HG02763 (cell line): ENCODE measurements at regions not wholly inside any gene's neighbourhood (a gene's known extent, or its start where the extent isn't known, plus 50 kb on each side); places are given as distances from the start of the nearest gene placed in this dataset.
"Not testable (repeated sequence)": the region's sequence is repeated elsewhere in the genome, so short reads cannot be mapped to it uniquely, and the experiment has no call there.

Experiments
- ATAC-seq: cut with Tn5 transposase; IDR thresholded peaks from one replicate; pipeline ENCODE4 v1.9.1; 2021; ENCODE audit warnings: mild to moderate bottlenecking, moderate library complexity; ENCODE audit not compliant: unreplicated experiment

DNA sequence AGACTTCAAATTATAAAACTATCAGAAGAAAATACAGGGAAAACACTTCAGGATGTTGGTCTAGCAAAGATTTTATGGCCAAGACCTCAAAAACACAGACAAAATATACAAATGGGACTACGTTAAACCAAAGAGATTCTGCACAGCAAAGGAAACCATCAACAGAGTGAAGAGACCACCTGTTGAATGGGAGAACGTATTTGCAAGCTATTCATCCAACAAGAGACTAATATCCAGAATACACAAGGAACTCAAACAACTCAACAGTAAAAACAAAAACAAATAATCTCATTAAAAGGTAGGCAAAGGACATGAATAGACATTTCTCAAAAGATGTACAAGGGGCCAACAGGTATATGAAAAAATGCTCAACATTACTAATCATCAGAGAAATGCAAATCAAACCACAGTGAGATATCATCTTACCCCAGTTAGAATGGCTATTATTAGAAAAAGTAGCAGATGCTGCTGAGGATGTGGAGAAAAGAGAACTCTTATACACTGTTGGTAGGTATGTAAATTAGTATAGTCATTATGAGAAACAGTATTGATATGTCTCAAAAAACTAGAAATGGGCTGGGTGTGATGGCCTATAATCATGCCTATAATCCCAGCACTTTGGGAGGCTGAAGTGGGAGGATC lies 112.6 kb downstream of the LRIG2 start:
- ATAC-seq, result peak; percentile 96

DNA sequence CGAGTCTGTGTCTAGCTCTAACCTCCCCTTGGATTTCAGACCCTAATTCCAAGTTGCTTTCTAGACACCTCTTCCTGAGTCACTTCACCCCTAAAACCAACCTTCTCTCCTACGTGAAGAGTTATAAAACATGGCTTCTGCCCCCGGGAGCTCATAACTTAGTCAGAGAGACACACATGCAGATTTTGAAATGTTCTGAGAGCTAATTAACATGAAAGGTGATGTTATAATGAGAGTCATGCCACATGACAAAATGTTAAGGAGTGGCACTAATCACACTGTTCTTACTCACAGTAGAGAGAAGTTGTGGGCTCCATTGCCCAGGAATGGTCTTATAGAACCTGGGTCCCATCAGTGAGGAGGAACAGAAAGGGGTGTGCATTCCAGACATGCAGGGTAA lies 117.1 kb downstream of the LRIG2 start:
- ATAC-seq, result no peak

DNA sequence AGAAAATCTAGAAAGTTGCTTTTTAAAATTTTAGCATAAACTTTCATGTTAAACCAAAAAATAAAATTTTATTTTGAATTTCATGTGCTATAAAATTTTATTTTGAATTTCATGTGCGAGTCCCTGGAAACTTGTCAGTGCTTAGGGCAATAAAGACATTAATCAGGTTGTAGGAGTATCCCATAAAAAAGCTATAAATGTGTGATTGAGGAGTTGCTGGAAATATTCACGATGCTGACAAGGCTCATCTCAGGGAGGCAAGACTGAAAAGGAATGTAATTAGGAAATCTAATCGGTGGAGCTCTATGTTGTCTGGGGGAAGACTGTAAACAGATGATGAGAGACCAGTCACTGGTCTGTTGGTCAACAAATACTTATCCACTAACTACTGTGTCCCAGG lies 117.9 kb downstream of the LRIG2 start:
- no peak for ATAC-seq

DNA sequence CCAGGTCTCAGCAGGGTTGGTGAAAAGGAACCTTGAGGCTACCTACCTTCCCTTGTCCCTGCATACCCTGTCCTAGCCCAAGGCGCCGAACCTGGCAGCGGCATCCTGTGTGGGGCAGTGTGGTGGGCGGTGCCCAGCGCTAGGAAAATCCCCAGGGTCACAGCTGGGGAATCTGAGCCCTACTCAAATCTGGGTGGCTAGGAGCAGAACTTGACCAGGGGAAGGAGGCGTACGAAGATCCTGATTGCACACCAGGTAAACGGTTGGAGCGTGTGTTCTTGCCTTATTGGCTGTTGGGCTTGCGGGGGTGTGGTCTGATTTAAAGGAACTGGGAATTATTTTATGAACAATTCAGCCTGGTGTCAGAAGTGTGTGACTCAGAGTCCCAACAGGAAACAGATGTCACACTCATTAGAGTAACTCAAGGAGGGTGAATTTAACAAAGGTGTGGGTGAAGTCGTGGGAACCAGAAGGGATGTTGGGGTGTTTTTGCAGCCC lies 118.6 kb downstream of the LRIG2 start:
- ATAC-seq, result no peak

DNA sequence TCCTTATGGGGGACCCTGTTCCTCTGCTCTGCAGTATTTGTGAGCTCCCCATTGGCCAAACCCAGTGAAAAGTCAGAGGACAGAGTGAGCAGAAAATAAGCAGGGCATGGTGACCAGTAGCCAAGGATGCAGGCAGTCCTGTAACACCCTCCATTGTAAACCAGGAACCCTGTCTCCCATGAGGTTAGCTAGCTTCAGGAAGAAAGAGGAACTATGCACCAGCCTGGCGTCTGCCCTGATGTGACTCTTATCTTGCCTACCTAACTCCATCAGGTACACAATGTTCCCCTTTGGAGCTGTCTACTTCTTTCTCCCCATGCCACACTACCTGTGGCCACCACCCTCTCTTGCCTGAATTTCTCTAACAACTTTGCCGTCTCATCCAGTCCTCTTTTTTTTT lies 119.2 kb downstream of the LRIG2 start:
- ATAC-seq, result no peak

DNA sequence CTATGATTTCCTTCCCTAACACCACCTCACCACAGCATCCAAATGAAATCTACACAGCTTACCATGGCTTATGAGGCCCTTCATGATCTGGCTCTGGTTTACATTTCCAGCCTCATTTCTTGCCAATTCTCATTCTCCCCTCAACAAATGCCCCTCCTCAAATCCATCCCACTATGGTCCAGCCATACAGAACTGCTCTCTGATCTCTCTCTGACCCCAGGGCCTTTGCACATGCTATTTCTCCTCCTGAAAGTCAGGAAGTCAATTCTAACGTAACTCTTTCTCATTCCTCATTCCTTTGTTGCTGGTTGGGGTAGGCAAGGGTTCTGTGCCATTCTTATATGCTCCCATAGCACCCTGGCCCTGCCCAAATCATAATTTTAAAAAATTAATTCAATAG lies 120.0 kb downstream of the LRIG2 start:
- ATAC-seq, result no peak

DNA sequence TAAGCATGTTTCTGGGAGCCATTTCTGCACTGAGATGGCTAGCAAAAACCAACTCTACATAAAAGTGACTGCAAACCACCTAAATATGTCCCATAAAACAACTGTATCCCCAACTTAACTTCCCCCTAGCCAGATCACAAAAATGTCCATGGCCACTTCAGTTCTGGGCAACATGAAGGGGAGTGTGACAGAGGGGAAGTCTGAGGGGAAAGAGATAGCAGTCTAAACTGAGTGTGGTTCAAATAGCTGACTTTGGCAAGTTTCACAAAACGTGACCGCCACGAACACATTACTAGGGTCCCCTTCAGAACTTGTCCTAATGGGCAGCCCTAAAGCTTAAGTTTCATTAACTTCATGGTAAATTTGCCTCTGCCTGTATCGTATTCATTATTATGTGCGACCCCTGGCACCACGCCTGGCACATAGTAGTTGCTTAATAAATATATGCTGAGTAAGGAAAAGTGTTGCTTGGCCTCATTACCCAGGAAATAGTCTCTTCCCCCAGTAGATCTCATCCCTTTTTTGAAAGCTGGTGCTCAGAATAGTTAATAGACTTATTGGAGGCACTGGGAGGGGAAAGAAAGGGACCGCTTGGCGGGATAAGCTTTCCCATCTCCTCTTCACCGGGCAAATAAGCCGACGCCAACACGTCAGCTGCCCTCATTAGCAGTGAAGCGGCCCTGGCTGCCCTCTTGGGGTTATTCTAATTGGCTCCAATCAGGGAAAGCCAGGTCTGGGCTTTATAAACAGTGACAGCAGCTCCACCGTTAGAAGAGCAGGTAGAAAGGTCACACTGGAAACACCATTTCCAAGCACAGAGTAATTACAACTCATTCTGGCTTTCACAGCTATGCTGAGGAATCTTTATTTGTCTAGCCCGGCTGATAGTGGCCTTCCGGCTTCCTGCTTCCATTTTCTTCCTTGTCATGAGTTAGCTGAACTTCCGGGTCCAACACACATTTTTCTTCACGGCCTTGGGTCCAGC lies 122.1 kb downstream of the LRIG2 start:
- no peak for ATAC-seq

DNA sequence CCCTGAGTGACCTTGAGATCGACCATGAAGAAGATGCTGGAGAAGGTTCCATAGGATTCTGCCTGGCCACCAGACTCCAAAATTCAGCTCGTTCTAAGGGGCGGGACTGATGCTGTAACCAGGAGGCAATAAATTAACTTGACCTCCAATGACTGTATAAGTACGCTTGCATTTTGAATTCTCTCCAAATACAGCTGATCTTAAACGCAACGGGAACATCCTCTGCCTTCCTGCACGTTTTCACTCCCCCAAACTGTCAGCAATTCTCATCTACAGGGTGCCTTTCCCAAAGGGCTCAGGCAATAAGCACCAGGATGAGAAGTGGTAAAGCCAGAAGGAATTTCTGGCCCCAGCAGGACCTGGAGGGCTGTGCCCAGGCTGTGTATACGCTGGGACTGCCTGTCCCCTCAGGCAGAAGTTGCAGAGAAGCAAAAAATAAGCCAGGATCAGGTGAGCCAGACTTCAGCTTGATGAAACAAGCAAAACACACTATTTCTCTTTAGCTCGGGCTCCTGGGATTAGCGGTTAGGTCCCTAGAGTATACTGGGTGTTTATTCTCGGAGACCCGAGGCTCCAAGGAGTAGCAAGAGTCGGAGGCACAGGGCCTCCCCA lies 124.8 kb downstream of the LRIG2 start:
- ATAC-seq, result no peak

DNA sequence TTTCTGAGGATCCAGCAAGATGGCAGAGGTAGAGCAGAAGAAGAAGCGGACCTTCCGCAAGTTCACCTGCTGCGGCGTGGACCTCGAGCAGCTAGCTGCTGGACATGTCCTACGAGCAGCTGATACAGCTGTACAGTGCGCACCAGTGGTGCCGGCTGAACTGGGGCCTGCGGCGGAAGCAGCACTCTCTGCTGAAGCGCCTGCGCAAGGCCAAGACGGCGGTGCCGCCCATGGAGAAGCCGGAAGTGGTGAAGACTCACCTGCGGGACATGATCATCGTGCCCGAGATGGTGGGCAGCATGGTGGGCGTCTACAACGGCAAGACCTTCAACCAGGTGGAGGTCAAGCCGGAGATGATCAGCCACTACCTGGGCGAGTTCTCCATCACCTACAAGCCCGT lies 125.8 kb downstream of the LRIG2 start:
- ATAC-seq, result no peak

DNA sequence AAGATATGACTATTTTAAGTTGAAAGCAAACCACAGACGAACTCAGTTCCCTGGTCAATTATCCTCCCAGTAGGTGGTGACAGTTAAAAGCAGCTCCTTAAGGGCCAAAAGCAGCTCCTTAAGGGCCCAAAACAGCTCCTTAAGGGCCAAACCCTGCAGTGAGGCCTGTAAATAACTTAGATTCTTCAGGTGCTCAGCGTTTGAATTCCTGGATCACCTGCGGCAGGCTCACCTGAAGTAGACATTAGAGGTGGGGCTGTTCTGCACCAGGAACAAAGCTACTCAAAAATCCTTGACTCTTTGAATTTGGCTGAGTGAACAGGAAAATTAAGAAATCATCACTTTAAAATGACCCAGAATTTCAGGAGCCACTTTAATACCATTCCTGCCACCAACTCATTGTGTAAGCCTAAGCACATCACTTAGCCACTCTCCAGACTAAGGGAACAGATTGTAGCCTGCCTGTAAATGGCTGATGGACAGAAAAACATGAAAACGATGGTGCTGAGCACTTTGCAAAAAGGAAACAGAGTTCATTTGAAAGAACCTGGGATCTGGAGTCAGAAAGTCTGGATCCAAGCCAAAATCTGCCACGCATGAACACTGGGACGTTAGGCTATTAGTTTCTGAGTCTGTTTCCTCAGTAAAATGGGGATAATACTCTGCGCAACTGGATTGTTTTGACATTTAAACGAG lies 126.9 kb downstream of the LRIG2 start:
- no peak for ATAC-seq

DNA sequence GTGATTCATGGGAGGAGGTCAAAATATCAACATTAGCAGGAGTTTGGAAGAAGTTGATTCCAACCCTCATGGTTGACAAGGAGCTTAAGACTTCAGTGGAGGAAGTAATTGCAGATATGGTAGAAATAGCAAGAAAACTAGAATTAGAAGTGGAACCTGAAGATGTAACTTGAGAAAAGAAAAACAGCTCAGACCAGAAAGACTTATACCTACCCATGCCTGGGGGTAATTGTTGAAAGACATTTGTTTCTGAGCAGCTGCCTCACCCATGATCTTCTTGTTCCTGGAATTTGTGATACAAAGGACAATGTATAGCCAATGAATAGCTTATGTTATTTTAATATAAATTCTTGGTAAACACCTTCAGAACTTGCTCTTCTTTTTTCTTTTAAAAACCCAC lies 128.6 kb downstream of the LRIG2 start:
- no peak for ATAC-seq

DNA sequence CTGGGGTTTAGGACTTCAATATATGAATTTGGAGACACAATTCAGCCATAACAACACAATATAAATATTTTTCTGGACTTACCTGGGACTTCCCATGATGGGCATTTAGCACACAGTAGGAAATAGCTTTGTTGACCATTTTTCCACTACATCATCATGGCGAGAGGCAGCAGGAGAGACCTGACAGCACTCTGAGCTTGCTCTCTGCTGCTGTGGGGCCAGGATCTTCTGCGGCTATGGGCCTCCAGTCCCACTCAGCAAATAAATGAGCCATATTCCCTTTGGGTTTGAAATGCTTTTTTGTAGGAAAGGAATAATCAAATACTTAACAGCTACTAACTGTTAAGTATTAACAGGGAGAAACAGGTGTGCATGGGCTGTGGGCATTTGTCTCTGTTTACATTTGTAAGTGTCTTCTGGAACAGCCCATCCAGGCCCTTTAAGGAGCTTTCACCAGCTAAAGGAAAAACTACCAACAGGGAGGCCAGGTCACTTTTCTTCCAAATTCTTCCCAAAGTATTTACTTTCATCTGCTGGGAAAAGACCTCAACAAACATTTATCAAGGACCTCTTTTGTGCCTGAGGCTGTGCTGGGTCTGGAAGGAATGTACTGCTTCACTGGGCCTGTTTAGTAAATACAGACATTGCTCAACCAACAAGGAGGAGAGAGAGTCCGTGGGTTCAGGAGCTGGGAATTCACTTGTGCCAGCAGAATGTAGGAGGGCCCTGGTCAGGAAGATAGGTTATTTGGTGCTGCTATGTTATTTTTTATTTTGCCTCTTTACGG lies 133.2 kb downstream of the LRIG2 start:
- no peak for ATAC-seq

DNA sequence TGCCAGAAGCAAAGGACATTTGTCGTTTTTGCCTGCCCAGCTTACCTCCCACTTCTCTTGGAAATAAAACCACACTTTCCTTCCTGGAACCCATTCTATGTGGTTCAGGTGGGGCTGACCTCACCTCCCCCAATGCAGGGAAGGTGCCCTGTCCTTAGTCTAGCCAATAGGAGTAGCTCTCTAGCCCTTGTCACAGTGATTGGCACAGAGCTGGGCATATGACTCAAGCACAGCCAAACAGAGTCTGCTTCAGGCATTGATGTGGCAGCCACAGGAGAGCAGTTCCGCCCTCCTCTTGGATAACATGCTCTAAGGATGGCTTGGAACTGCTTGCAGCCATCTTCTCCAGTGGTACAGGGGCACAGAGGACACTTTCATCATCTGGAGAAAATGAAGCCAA lies 134.0 kb downstream of the LRIG2 start:
- no peak for ATAC-seq

DNA sequence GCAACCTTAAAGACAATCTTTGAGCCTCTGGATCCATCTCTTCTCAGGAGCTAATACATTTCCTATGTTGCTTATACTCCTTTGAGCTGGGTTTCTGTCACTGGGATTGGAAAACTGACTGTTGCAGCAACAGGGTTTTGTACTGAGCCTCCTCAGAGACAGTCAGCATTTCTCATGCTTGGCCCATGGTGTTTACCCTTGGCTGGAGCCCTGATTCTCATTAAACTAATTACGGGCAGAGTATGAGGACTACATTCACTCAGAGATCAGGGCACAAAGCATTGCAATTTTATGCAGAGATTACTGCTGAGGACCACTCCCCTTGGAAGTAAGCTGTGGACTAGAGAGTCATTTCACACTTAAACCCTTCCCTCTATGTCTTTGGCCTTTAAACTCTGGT lies 134.5 kb downstream of the LRIG2 start:
- ATAC-seq, result no peak

DNA sequence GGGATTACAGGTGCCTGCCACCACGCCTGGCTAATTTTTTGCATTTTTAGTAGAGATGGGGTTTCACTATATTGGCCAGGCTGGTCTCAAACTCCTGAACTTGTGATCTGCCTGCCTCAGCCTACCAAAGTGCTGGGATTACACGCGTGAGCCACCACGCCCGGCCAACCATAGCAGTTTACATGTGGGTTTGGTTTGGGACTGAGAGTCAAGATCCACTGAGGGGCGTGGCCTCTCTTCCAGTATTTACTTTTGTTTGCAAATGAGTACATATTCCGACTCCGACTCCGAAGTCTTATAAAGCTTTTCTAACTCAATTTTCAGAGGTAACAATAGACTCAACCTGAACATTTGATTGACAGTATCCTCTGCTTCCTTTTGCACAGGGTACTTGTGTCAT lies 135.4 kb downstream of the LRIG2 start:
- ATAC-seq, result not testable (repeated sequence)

DNA sequence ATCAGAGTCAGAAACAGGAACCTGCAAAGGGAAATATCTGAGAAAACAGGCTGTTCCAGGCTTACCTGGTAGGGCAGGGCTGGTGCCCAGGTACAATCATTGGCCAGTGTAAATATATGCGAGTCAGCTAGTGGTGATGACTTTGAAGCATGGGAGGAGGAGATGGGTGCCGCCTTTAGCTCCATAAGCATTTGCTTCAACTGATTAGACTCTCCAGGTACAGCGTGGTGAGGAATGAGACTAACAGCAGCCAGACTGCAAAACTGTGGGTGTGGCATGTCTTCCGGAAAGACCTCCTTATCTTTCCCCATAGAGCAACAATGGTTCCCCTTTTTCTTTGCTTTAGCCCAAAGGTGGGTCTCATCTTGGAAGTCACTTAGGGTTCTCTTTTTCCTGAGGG lies 137.2 kb downstream of the LRIG2 start:
- ATAC-seq, result no peak

DNA sequence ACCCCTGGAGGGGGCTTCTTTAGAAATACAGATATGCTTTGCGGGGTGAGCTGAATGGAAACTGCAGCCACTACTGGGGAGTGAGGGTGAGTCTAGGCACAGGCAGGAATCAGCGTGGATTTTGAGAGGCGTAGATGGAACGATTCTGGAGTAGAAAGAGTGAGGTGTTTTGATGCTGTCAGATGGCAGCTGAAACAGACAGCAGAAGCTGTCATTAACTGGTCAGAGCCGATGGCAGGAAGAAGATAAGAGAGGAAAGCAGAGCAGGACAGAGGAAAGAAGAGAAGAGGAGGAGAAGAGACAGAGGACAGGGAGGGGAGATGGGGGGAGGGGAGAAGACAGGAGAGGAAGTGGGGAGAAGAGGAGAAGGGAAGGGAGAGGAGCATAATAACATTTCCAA lies 138.5 kb downstream of the LRIG2 start:
- ATAC-seq, result no peak

DNA sequence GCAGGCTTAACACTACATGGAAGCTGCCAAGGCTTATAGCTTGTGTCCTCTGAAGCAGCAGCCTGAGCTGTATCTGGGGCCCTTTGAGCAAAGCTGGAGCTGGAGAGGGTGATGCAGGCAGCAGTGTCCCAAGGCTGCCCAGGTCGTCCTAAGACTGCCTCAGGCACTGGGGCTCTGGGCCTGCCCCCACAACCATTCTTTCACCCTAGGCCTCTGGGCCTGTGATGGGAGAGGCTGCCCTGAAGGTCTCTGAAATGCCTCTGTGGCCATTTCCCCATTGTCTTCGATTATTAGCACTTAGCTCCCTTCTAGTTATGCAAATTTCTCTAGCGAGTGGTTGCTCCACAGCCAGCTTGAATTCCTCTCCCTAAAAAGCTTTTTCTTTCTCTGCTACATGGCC lies 142.0 kb downstream of the LRIG2 start:
- ATAC-seq, result no peak

DNA sequence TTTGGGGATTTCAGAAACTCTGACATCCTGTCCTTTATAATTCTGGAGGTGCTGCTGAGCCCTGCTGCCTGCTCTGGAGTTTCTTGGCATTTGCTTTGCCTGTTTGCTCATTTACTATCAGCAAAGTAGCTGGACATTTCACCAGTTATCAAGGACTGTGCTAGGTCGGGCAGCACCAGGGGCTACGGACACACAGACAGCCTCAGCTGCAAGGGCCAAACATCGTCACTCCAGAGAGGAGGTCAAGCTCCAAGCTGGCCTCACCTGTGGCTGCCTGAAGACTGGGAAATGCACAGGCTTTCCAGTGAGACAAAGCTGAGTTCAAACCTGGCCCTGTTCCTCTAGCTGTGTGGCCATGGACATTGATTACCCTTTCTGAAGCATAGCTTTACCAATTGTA lies 143.7 kb downstream of the LRIG2 start:
- ATAC-seq, result no peak

DNA sequence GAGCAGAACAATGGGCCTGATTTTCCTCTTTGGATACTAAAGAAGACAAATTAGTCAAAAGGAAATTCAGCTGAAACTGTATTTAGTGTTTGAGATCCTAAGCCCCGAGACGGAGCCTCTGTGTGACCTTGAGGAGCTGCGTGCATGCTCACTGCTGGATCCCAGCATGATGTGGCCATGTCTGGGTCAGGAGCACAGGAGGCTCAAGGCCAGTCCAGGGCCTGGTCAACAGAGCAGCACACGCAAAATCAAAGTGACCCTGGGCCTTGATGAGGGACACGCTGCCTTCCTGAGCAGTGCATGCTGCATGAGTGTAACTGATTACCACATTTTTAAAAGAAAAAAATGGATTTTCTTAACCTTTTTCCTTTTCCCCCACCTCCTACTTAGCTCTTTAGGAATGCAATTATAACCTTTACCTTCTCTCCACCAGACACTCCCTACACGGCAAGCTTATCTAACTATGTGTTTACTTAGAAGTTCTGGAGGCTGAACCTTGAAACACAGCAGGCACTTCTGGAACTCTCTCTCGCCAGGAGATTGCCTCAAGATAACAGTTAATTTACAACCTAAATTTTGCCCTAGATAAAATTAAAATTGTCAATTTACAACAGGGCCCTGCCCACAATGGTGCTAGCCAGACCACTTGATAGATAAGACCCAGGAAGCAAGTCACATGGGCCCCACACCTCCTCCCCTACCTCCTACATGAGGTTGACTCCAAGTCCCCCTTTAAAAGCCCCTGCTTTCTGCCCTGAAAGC lies 144.6 kb downstream of the LRIG2 start:
- ATAC-seq, result no peak
